GM21529 (cell line): ENCODE measurements at regions not wholly inside any gene's neighbourhood (a gene's known extent, or its start where the extent isn't known, plus 50 kb on each side); places are given as distances from the start of the nearest gene placed in this dataset.
"Not testable (repeated sequence)": the region's sequence is repeated elsewhere in the genome, so short reads cannot be mapped to it uniquely, and the experiment has no call there.

Source experiments
- ATAC-seq: cut with Tn5 transposase; IDR thresholded peaks from one replicate; pipeline ENCODE4 v1.9.1; 2021; ENCODE audit not compliant: unreplicated experiment

DNA sequence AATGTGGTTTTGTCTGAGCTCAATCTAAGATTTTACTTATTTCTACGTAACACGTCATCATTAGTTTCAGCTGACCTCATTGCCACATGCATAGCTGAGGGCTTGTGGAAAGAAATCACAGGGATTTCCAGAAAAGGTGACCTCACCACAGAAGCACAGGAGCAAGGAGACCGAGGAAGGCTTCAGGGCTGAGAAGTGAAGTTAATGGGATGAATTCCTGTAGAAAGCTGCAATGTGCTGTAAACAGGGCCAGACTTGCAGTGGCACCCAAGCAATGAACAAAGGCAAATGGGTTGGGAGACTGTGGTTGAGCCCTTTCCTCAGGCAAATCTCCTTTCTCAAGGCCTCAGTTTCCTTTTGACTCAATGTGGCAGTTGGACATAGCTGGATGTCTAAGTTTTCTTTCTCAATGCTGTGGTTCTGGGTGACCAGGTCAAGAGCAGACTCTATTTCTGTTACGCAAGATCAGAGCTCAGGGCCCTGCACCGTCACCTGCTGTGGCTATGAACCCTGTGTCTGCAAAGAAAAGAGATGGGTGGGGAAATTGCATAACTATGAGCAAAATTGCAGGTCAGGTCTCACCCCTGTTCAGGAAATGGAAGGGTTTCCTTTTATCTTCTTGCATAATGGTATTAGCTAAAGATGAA is 252.2 kb upstream of the TBL1XR1 start:
- peak; percentile 94 for ATAC-seq

GRCh38 chr3:177451301-177451750 is 254.0 kb upstream of the TBL1XR1 start:
- no peak for ATAC-seq

GRCh38 chr3:177451864-177452830 is 254.9 kb upstream of the TBL1XR1 start:
- no peak for ATAC-seq

DNA sequence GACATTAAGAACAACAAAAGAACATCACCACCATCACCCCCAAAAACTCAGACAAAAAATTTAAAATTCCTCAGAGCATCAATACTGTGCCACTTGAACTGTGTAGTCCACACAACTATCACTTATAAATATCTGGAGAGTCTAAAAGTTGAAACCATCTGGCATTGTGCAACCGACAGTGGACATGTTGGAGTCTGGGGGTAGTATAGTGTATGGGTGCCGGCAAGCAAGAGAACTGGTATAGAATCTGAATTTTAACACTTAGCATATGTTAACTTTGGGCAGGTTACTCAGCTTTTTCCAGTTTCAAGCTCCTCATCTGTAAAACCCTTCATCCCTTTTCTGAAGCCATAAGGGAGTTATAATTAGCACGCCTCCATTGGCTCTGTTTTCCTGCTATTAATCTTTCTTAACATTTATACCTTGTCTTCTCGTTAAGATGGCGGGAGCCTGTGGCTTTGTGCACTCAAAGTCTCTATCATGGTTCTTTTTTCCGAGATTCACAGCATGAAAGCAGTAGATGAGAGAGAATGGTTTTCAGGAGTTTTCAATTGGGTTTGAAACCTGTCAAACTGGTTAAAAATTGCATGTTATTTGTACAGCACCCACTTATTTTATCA is 255.7 kb upstream of the TBL1XR1 start:
- no peak for ATAC-seq

DNA sequence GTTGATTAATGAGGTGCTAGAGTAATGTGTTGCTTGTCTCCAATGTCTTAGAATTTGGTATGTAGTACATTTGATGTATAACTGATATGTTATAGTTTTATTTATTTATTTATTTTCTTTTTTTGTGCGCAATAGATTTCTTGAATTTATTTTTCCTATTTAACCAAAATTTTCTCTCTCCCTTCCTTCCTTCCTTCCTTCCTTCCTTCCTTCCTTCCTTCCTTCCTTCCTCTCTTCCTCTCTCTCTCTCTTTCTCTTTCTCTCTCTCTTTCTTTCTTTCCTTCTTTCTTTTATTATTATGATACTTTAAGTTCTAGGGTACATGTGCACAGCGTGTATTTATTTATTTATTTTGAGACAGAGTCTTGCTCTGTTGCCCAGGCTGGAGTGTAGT is 256.2 kb upstream of the TBL1XR1 start:
- ATAC-seq: no peak

DNA sequence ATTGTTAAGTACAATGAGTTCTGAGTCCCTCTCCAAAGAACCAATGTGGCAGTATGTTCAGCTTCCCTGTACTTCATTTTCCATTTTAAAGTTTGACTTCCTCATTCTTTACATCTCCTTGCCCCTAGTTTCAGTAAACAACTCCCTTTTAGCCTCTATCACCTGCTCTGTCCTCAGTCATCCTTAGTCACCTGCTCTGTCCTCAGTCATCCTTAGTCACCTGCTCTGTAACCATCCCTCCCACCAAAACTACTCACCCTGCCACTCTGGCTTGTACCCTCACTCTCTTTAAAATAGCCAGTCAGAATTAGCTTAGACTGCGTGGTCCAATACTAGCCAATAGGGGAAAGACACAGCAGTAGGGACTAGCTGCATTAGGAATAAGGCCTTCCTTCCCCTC is 259.9 kb upstream of the TBL1XR1 start:
- not testable (repeated sequence) for ATAC-seq

GRCh38 chr3:177459401-177459800 is 262.1 kb upstream of the TBL1XR1 start:
- ATAC-seq: no peak

DNA sequence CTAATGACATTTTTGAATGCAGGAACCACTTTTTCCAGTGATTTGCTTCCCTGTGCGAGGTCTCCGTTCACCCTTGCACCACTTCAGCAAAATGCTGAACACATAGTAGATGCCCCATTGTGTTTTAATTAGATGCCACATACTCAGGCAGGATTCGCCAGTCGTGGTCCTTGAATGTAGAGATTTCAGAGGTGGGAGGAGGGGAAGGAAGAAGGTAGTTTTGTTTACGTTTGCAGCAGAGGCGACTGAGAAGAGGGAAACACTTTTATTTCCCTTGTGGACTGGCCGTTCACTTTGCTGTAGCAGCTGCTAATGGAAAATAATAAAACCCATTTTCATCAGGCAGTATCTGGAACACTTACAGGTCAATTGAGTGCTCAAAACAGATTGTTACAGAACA is 262.8 kb upstream of the TBL1XR1 start:
- ATAC-seq: no peak

DNA sequence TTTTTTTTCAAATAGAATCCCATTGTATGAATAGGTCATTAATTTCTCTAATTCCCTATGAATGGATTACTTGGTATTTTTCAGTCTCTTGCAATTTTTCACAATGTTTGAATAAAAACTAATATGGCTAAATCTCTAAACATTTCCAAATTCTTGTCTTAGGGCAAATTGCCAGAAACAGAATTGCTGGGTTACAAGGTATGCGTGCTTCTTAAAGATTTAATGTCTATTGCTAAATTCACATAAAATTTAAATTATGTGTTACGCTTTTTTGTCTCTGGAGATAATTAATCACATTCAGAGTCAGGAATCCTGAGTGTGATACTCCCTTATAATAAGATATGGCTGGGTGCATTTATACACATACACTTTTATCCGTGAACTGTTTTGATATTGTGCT is 264.5 kb upstream of the TBL1XR1 start:
- ATAC-seq: no peak

DNA sequence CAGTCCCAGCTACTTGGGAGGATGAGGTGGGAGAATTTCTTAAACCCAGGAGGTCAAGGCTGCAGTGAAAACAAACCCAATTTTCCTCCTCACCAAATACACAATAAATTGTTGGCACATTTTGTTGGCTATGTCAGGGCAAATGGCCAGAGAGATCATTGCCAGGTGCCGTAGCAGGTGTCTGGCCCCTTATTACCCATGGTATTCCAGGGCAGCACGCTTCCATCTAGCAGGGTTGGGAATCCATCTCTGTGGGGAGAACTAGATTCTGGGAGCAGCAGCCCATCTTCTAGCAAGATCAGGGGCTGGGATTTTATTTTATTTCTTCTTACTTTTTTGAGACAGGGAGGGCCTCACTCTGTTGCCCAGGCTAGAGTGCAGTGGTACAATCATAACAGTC is 266.1 kb upstream of the TBL1XR1 start:
- ATAC-seq: not testable (repeated sequence)

DNA sequence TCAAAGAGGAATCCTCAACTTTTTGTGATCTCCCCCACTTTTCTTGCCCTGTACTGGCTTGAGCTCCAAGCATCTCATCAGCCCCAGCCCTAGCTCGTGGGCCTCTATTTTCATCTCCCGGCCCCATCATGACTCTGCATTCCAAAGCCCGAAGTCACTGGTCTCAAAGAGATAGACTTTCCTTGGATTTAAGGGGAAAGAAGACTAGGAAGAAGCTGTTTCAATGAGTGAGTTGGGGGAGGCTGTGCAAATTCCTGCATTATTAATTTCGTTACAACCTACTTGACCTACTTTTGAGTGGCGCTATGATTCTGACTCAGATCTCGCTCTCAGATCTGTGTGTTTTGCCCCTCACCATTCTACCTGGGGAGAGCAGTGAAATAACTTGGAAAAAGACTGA is 266.6 kb upstream of the TBL1XR1 start:
- ATAC-seq: no peak

GRCh38 chr3:177464392-177465256 is 267.3 kb upstream of the TBL1XR1 start:
- no peak for ATAC-seq

- ATAC-seq: no peak
Measured at GRCh38 chr3:177465257-177465642, 268.0 kb upstream of the TBL1XR1 start.

DNA sequence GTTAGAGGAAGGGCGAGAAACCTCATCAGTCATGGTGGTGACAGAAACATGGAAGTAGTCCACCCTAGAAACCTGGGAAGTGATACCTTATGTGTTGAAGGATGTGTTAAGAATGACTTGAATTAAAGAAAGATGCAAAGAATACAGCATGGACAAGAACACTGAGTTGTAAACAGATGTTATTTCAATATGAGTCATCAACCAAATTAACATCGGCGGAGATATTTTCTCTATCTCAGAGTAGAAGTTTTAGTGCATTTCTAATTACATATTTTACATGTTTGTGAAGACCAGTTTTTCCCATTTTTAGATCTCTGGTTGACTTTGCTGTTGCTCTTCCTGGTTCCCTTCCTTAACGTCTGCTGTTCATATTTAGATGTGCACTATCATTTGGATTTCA is 268.8 kb upstream of the TBL1XR1 start:
- no peak for ATAC-seq

DNA sequence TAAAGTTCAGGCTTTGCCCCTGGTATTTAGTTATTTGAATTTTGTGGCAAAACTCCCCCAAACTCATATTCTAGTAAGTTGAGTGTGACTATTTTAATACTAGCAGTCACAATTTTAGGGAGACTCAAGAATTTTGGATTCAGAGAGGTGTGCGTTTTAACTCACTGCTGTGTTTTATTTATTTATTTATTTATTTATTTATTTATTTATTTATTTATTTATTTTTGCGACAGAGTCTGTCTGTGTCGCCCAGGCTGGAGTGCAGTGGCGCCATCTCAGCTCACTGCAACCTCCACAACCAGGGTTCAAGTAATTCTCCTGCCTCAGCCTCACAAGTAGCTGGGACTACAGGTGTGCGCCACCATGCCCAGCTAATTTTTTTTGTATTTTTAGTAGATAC is 269.3 kb upstream of the TBL1XR1 start:
- ATAC-seq: not testable (repeated sequence)

- ATAC-seq: no peak
Measured at GRCh38 chr3:177467247-177467985, 270.1 kb upstream of the TBL1XR1 start.

DNA sequence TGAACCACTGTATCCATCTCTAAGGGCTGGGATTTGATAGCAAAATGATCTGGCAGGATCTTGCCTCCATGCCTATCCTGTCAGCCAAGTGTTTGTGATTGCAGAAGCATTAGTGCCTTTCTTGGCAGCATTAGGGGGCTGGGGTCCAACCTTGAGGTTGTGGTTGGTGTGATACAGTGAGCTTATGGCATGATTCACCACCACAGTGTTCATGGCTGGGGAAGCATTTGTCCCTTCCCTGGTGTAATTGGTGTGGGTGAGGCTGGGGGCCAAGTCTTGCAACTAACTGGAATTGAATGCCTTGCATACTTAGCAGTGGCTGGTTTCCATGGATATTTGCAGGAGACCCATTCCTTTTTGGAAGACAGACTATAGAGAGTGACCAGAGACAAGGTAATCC is 271.0 kb upstream of the TBL1XR1 start:
- ATAC-seq: no peak

DNA sequence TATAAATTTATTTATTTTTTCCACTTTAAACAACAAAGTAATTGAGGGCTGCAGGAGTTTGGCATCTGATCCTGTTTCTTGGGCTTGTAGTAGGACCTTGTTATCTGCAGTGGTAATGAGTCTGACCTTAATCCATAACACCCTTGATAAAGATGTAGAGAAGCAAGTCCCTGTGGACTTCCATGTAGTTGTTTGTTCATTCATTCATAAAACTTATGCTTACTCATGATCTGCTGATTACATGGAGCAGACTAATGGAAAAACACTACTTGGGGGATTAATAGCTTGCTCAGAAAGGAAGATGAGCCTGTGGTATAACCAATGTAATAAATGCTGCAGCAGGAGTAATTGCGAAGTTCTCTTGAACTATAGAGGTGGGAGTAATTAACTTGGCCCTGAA is 271.5 kb upstream of the TBL1XR1 start:
- no peak for ATAC-seq

DNA sequence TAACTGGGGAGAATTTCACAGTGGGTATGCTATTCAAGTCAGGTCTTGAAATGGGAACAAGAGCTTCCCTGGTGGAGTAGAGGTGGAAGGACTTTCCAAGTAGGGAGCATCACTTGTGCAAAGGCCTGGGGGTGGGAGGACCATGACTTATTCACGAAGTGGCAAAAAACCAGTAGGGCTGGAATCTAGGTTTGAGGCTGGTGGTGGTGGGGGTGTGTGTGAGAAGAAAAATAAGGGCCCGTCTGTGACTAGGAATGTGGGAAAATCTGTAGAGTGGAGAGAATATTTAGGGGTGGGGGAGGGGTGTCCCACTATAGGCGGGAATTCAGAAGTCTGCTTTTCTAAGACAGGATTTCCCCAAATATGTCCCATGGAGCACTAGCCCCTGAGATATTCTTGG is 271.9 kb upstream of the TBL1XR1 start:
- no peak for ATAC-seq
